ENCODE measurements at regions not wholly inside any gene's neighbourhood (a gene's known extent, or its start where the extent isn't known, plus 50 kb on each side); places are given as distances from the start of the nearest gene placed in this dataset.

DNA sequence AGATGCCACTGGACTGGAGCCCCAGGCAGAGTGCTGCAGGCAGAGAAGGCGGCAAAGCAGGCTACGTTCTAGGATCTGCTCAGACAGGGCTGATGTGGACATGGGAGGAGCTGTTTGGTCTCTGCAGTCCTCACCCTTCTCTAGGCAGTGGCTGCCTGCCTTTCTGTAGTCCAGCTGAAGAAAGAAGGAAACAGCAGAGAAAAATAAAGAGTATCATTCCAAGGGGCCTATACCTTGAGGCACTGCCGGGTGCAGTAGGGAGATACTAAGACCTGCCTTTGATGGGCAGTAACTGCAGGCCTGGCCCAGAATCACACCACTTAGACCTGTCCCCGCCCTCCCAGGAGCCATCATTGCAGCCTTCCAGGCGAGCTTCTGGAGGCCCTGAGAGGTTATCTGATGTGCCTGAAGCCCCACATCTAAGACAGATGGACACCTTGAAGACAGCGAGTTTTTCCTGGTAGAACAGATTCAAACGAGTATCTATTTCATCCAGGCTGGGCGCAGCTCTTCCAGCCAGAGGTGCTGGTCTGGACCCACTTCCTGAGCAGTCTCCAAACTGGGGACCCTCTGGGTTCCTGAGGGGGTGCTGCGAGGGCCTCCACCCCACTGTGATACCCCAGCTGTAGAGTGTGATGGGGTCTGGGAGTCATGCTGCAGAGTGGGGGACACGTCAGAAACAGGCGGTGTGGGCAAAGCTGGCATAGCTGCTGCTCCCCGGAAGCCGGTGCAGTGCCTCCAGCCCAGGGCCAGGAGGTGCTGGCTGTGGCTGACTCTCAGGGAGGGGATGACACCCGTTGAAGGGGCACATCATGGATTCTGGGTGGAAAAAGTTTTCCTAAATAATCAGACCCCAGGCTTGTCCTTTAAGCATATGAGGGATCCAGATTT, 87.3 kb upstream of the OTOS start:
- Histone ChIP-seq H3K27ac (ENCODE audit: low read length) (no peak overlapping the region), H3K9me3 (replicated peaks; ENCODE audit: insufficient read depth, low read length) (no peaks in the 10 kb centered on the region), H3K9ac (ENCODE audit: low read length) (no peak overlapping the region), H3K9me2 (replicated peaks; ENCODE audit: insufficient read depth, low read length) (no peaks in the 10 kb centered on the region), H3K36me3 (replicated peaks; ENCODE audit: insufficient read depth, low read length) (no peaks in the 10 kb centered on the region), H3F3A (ENCODE audit: insufficient read depth, low read length) (no peaks in the 10 kb centered on the region), H2AFZ (ENCODE audit: low read length) (no peak overlapping the region), H3K4me3 (ENCODE audit: low read length) (no peak overlapping the region), H3K79me2 (ENCODE audit: low read length) (no peaks in the 10 kb centered on the region), H3K4me1 (ENCODE audit: low read length) (no peaks in the 10 kb centered on the region), H3K27me3 (replicated peaks; ENCODE audit: insufficient read depth, low read length) (peaks cover 60% of the 10 kb centered on the region), H4K20me1 (ENCODE audit: insufficient read depth, low read length) (no peaks in the 10 kb centered on the region), H3K4me2 (ENCODE audit: low read depth, low read length) (no peak overlapping the region)
- DNase-seq, result no peak
- TF ChIP-seq EZH2phosphoT487 (IDR thresholded peaks at IDR 0.05; ENCODE audit: low read length), result no peak
- TF ChIP-seq EZH2 (optimal IDR thresholded peaks at IDR 0.05; ENCODE audit: low read depth, low read length), result no peak
- TF ChIP-seq, protein P1, sequence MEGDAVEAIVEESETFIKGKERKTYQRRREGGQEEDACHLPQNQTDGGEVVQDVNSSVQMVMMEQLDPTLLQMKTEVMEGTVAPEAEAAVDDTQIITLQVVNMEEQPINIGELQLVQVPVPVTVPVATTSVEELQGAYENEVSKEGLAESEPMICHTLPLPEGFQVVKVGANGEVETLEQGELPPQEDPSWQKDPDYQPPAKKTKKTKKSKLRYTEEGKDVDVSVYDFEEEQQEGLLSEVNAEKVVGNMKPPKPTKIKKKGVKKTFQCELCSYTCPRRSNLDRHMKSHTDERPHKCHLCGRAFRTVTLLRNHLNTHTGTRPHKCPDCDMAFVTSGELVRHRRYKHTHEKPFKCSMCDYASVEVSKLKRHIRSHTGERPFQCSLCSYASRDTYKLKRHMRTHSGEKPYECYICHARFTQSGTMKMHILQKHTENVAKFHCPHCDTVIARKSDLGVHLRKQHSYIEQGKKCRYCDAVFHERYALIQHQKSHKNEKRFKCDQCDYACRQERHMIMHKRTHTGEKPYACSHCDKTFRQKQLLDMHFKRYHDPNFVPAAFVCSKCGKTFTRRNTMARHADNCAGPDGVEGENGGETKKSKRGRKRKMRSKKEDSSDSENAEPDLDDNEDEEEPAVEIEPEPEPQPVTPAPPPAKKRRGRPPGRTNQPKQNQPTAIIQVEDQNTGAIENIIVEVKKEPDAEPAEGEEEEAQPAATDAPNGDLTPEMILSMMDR (IDR thresholded peaks at IDR 0.05; ENCODE audit: low read length), result no peak

- H3F3A ChIP-seq (ENCODE audit: insufficient read depth, low read length), result no peaks in the 10 kb centered on the region
- H3K4me1 ChIP-seq (ENCODE audit: low read length), result no peaks in the 10 kb centered on the region
- H3K36me3 ChIP-seq (replicated peaks; ENCODE audit: insufficient read depth, low read length), result no peaks in the 10 kb centered on the region
- no peaks in the 10 kb centered on the region for H4K20me1 ChIP-seq (ENCODE audit: insufficient read depth, low read length)
- H3K9me2 ChIP-seq (replicated peaks; ENCODE audit: insufficient read depth, low read length), result no peaks in the 10 kb centered on the region
- no peak overlapping the region for H3K4me3 ChIP-seq (ENCODE audit: low read length)
- no peak overlapping the region for H3K9ac ChIP-seq (ENCODE audit: low read length)
- H3K27ac ChIP-seq (ENCODE audit: low read length), result no peak overlapping the region
- no peak overlapping the region for H3K4me2 ChIP-seq (ENCODE audit: low read depth, low read length)
- no peaks in the 10 kb centered on the region for H3K79me2 ChIP-seq (ENCODE audit: low read length)
- DNase-seq, result no peak
- H2AFZ ChIP-seq (ENCODE audit: low read length), result no peak overlapping the region
- TF ChIP-seq EZH2phosphoT487 (IDR thresholded peaks at IDR 0.05; ENCODE audit: low read length) (no peak), EZH2 (optimal IDR thresholded peaks at IDR 0.05; ENCODE audit: low read depth, low read length) (no peak)
- TF ChIP-seq, protein P1 (IDR thresholded peaks at IDR 0.05; ENCODE audit: low read length), result no peak
- H3K27me3 ChIP-seq (replicated peaks; ENCODE audit: insufficient read depth, low read length), result peaks cover 48% of the 10 kb centered on the region
- no peaks in the 10 kb centered on the region for H3K9me3 ChIP-seq (replicated peaks; ENCODE audit: insufficient read depth, low read length)
Measured at GRCh38 chr2:240229005-240229404, 88.5 kb upstream of the OTOS start.

- Histone ChIP-seq H3K9me3 (replicated peaks; ENCODE audit: insufficient read depth, low read length) (no peaks in the 10 kb centered on the region), H4K20me1 (ENCODE audit: insufficient read depth, low read length) (no peaks in the 10 kb centered on the region), H3K9me2 (replicated peaks; ENCODE audit: insufficient read depth, low read length) (no peaks in the 10 kb centered on the region), H3K79me2 (ENCODE audit: low read length) (no peaks in the 10 kb centered on the region), H3K4me1 (ENCODE audit: low read length) (no peaks in the 10 kb centered on the region), H3K9ac (ENCODE audit: low read length) (no peak overlapping the region), H3K4me2 (ENCODE audit: low read depth, low read length) (no peak overlapping the region), H3F3A (ENCODE audit: insufficient read depth, low read length) (no peaks in the 10 kb centered on the region), H2AFZ (ENCODE audit: low read length) (no peak overlapping the region), H3K27ac (ENCODE audit: low read length) (no peak overlapping the region), H3K36me3 (replicated peaks; ENCODE audit: insufficient read depth, low read length) (no peaks in the 10 kb centered on the region), H3K4me3 (ENCODE audit: low read length) (no peak overlapping the region), H3K27me3 (replicated peaks; ENCODE audit: insufficient read depth, low read length) (peaks cover 41% of the 10 kb centered on the region)
- TF ChIP-seq EZH2phosphoT487 (IDR thresholded peaks at IDR 0.05; ENCODE audit: low read length), result no peak
- TF ChIP-seq EZH2 (optimal IDR thresholded peaks at IDR 0.05; ENCODE audit: low read depth, low read length), result no peak
- TF ChIP-seq, protein P1 (IDR thresholded peaks at IDR 0.05; ENCODE audit: low read length), result no peak
- DNase-seq, result no peak
Measured at GRCh38 chr2:240229603-240230235, 89.3 kb upstream of the OTOS start.
